ENCODE measurements at regions not wholly inside any gene's neighbourhood (a gene's known extent, or its start where the extent isn't known, plus 50 kb on each side); places are given as distances from the start of the nearest gene placed in this dataset.

DNA sequence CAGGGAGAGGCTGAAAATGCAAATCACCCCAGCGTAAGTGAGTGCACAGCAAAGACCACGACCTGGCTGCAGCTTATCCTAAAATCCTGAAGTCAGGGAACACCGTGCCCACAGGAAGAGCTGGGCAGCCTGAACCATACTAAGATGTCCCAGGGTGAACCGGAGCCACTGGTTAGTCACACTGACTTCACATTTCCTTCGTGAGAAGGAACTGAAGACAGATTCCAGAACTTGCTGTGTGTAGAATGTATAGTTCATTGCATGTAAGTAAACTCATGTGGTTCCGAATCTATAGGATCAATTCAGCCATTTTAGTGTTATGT is 84.6 kb upstream of the NDUFV2 start:
- TF ChIP-seq, protein P1, sequence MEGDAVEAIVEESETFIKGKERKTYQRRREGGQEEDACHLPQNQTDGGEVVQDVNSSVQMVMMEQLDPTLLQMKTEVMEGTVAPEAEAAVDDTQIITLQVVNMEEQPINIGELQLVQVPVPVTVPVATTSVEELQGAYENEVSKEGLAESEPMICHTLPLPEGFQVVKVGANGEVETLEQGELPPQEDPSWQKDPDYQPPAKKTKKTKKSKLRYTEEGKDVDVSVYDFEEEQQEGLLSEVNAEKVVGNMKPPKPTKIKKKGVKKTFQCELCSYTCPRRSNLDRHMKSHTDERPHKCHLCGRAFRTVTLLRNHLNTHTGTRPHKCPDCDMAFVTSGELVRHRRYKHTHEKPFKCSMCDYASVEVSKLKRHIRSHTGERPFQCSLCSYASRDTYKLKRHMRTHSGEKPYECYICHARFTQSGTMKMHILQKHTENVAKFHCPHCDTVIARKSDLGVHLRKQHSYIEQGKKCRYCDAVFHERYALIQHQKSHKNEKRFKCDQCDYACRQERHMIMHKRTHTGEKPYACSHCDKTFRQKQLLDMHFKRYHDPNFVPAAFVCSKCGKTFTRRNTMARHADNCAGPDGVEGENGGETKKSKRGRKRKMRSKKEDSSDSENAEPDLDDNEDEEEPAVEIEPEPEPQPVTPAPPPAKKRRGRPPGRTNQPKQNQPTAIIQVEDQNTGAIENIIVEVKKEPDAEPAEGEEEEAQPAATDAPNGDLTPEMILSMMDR (IDR thresholded peaks at IDR 0.05): no peak
- no peak for TF ChIP-seq POLR2AphosphoS5 (IDR thresholded peaks at IDR 0.05; ENCODE audit: low read depth, low read length)

Measured in Panc1 (cell line).